ENCODE measurements at regions not wholly inside any gene's neighbourhood (a gene's known extent, or its start where the extent isn't known, plus 50 kb on each side); places are given as distances from the start of the nearest gene placed in this dataset.

GRCh38 chr6:14798594-14798982 lies 447.3 kb upstream of the JARID2 start:
- H3K27me3 Mint-ChIP-seq, result peaks cover 26% of the 10 kb centered on the region
- H3K4me3 Mint-ChIP-seq, result no peak overlapping the region
- CTCF ChIA-PET, result no interaction called here
- no peaks in the 10 kb centered on the region for H3K9me3 Mint-ChIP-seq
- no peak overlapping the region for H3K27ac Mint-ChIP-seq
- peaks cover 6% of the 10 kb centered on the region for H3K4me1 Mint-ChIP-seq
- H3K36me3 Mint-ChIP-seq, result no peaks in the 10 kb centered on the region
- DNase-seq, result no peak

- no peak for DNase-seq
- H3K27ac Mint-ChIP-seq, result no peak overlapping the region
- no peak overlapping the region for H3K4me3 Mint-ChIP-seq
- no peaks in the 10 kb centered on the region for H3K9me3 Mint-ChIP-seq
- H3K36me3 Mint-ChIP-seq, result no peaks in the 10 kb centered on the region
- CTCF ChIA-PET, result no interaction called here
- peaks cover 26% of the 10 kb centered on the region for H3K27me3 Mint-ChIP-seq
- peaks cover 6% of the 10 kb centered on the region for H3K4me1 Mint-ChIP-seq
Observed at GRCh38 chr6:14798996-14799588, 446.8 kb upstream of the JARID2 start.

GRCh38 chr6:14799928-14800327 lies 445.9 kb upstream of the JARID2 start:
- DNase-seq, result peak; percentile 42
- Mint-ChIP-seq H3K4me1 (peaks cover 6% of the 10 kb centered on the region), H3K36me3 (no peaks in the 10 kb centered on the region), H3K27me3 (peaks cover 26% of the 10 kb centered on the region), H3K27ac (no peak overlapping the region), H3K4me3 (no peak overlapping the region), H3K9me3 (no peaks in the 10 kb centered on the region)
- CTCF ChIA-PET, result interaction anchor here (0.5 kb wide), 1 partner anchor 571 kb away, joined by 3 read pairs; no protein-coding TSS in a partner anchor

- H3K4me3 Mint-ChIP-seq, result no peak overlapping the region
- H3K27ac Mint-ChIP-seq, result no peak overlapping the region
- peaks cover 19% of the 10 kb centered on the region for H3K27me3 Mint-ChIP-seq
- no peak for DNase-seq
- H3K9me3 Mint-ChIP-seq, result no peaks in the 10 kb centered on the region
- peaks cover 6% of the 10 kb centered on the region for H3K4me1 Mint-ChIP-seq
- H3K36me3 Mint-ChIP-seq, result no peaks in the 10 kb centered on the region
- CTCF ChIA-PET, result no interaction called here
Observed at GRCh38 chr6:14802514-14803160, 443.2 kb upstream of the JARID2 start.

GRCh38 chr6:14804001-14804784 lies 441.7 kb upstream of the JARID2 start:
- CTCF ChIA-PET, result no interaction called here
- no peak overlapping the region for H3K27ac Mint-ChIP-seq

DNA sequence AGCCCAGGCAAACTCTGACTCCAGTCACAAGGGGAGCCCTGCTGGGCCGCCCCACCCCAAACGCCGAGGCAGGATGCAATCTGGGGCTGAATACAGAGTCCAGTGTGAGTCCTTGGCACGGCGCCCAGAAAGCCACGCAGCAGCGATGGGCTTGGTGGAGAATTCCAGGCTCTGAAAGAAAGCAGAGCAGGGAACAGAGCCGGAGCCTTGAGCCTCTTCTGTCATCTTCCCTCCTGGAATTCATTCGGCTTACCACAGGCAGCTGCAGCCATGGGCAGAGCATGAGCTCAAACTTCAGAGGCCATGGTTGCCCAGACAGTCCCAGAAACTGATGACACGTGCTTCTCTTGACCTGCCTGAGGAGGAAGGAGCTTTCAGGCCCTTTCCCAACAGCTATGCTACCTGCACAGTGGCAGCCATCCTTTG lies 441.1 kb upstream of the JARID2 start:
- CTCF ChIA-PET, result no interaction called here
- peaks cover 3% of the 10 kb centered on the region for H3K27me3 Mint-ChIP-seq
- no peak overlapping the region for H3K4me3 Mint-ChIP-seq
- DNase-seq, result no peak
- H3K4me1 Mint-ChIP-seq, result peaks cover 3% of the 10 kb centered on the region
- H3K27ac Mint-ChIP-seq, result no peak overlapping the region
- no peaks in the 10 kb centered on the region for H3K36me3 Mint-ChIP-seq
- peaks cover 7% of the 10 kb centered on the region for H3K9me3 Mint-ChIP-seq

More at GRCh38 chr6:14804001-14804784, 441.7 kb upstream of the JARID2 start:
- DNase-seq, result no peak
- Mint-ChIP-seq H3K27me3 (peaks cover 5% of the 10 kb centered on the region), H3K4me3 (no peak overlapping the region), H3K36me3 (no peaks in the 10 kb centered on the region), H3K4me1 (peaks cover 4% of the 10 kb centered on the region), H3K9me3 (peaks cover 7% of the 10 kb centered on the region)

GRCh38 chr6:14806101-14806500 lies 439.8 kb upstream of the JARID2 start:
- Mint-ChIP-seq H3K36me3 (no peaks in the 10 kb centered on the region), H3K27ac (no peak overlapping the region), H3K4me3 (no peak overlapping the region), H3K9me3 (peaks cover 7% of the 10 kb centered on the region), H3K27me3 (no peaks in the 10 kb centered on the region), H3K4me1 (no peaks in the 10 kb centered on the region)
- CTCF ChIA-PET, result no interaction called here
- no peak for DNase-seq

DNA sequence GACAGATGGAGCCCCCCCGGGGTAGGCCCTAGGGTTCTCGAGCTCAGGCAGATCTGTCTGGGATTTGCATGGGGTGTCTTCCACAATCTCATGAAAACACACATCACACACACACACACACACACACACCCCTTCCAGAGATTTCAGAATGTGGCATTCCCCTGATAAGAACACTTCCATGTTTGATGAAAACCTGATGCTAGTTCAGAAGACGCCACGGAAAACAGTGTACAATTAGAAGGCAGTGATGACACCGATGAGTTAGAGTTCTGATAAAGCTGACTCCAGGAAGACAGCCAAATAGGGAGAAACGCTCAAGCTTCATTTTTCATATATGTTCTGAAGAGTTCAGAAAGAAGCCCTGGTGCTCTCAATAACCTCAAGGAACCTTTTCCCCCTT lies 438.7 kb upstream of the JARID2 start:
- Mint-ChIP-seq H3K36me3 (no peaks in the 10 kb centered on the region), H3K27ac (no peak overlapping the region), H3K4me1 (no peaks in the 10 kb centered on the region), H3K4me3 (no peak overlapping the region), H3K9me3 (peaks cover 7% of the 10 kb centered on the region), H3K27me3 (no peaks in the 10 kb centered on the region)
- DNase-seq, result no peak
- CTCF ChIA-PET, result no interaction called here

- Mint-ChIP-seq H3K4me1 (no peaks in the 10 kb centered on the region), H3K4me3 (no peak overlapping the region), H3K9me3 (peaks cover 7% of the 10 kb centered on the region), H3K27me3 (no peaks in the 10 kb centered on the region), H3K27ac (no peak overlapping the region), H3K36me3 (no peaks in the 10 kb centered on the region)
- DNase-seq, result no peak
- CTCF ChIA-PET, result no interaction called here
Observed at GRCh38 chr6:14807971-14808370, 437.9 kb upstream of the JARID2 start.

DNA sequence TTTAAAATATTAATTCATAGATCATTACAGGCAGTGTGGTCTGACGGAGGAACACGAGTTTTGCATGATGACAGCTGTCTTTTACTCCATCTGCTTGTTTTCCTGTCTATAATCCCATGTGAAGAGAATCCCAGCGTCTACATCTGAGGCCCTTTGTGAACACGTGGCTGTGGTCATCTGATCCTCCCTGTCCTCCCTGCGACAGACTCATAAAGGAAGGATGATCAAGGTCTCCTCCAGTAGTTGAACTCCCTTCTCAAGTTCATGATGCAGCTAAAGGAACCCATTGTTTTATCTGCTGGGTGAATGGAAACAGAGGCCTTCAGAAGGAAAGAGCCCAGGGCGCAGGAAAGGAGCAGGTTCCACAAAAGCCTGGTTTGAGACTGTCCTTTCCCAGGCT lies 435.8 kb upstream of the JARID2 start:
- CTCF ChIA-PET, result no interaction called here
- Mint-ChIP-seq H3K9me3 (peaks cover 7% of the 10 kb centered on the region), H3K27ac (no peak overlapping the region), H3K27me3 (peaks cover 5% of the 10 kb centered on the region), H3K4me3 (no peak overlapping the region), H3K4me1 (no peaks in the 10 kb centered on the region), H3K36me3 (no peaks in the 10 kb centered on the region)
- no peak for DNase-seq

- Mint-ChIP-seq H3K36me3 (no peaks in the 10 kb centered on the region), H3K4me1 (no peaks in the 10 kb centered on the region), H3K27ac (no peak overlapping the region), H3K4me3 (no peak overlapping the region), H3K9me3 (peaks cover 7% of the 10 kb centered on the region), H3K27me3 (peaks cover 5% of the 10 kb centered on the region)
- DNase-seq, result no peak
- CTCF ChIA-PET, result no interaction called here
Observed at GRCh38 chr6:14811775-14812428, 434.0 kb upstream of the JARID2 start.

GRCh38 chr6:14814016-14814415 lies 431.9 kb upstream of the JARID2 start:
- peaks cover 5% of the 10 kb centered on the region for H3K27me3 Mint-ChIP-seq
- H3K27ac Mint-ChIP-seq, result no peak overlapping the region
- CTCF ChIA-PET, result no interaction called here
- H3K4me3 Mint-ChIP-seq, result no peak overlapping the region
- no peaks in the 10 kb centered on the region for H3K4me1 Mint-ChIP-seq
- H3K36me3 Mint-ChIP-seq, result no peaks in the 10 kb centered on the region
- DNase-seq, result no peak
- no peaks in the 10 kb centered on the region for H3K9me3 Mint-ChIP-seq

DNA sequence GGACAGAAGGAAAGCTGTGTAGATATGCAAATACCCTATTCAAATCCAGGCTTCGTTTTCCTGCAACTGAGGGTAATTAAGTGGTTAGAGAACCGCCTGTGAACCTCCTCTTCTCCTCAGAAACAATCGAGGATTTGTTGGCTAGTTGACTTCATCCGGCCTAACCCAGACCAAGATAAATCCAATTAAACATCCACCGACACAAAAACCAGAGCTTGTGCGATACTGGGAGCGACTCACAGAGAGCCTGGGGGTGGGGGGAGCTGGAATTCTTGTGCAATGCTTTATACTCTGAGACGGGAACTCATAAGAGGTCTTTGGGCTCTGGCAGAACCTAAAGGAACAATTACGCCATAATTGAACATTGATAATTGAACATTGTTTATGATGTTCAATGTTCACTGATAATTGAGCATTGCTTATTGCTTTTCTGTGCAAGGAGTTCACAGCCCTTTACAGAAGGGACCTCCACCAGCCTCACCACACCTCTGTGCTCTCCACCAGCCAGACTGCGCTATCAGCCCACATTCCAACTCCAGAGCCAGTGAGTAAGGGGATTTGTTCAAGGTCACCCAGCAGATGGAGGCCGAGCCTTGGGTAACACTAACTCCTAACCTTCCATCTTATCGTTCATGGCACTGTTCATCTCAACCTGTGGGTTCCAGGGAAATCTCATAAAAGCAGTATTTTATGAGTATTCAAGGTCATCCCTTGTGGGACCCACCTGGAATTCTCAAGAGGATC lies 429.6 kb upstream of the JARID2 start:
- CTCF ChIA-PET, result no interaction called here
- no peak overlapping the region for H3K27ac Mint-ChIP-seq

DNA sequence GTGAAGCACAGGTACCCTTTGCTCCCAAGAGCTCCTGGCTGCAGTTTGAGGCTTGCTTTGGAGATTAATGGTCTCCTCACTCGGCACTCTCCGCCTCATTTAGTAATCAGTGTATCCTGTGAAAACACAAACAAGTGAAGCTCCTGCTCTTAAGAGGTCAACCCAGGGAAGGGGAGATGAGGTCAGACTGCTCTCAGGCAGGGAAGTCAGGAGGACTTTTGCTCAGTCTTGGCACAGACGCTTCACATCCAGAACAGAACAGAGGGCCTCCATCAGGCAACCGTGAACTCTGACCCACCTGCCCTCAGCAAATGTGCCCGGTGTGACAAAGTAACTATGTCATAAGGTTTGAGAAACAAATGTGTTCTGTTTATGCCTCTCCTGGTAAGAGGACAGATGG lies 428.8 kb upstream of the JARID2 start:
- no peaks in the 10 kb centered on the region for H3K36me3 Mint-ChIP-seq
- H3K9me3 Mint-ChIP-seq, result peaks cover 2% of the 10 kb centered on the region
- H3K4me3 Mint-ChIP-seq, result no peak overlapping the region
- no peaks in the 10 kb centered on the region for H3K4me1 Mint-ChIP-seq
- peaks cover 5% of the 10 kb centered on the region for H3K27me3 Mint-ChIP-seq
- CTCF ChIA-PET, result no interaction called here
- no peak overlapping the region for H3K27ac Mint-ChIP-seq
- no peak for DNase-seq

More for the DNA sequence above, 429.6 kb upstream of the JARID2 start:
- no peak overlapping the region for H3K4me3 Mint-ChIP-seq
- no peaks in the 10 kb centered on the region for H3K36me3 Mint-ChIP-seq
- peaks cover 5% of the 10 kb centered on the region for H3K27me3 Mint-ChIP-seq
- peaks cover 2% of the 10 kb centered on the region for H3K9me3 Mint-ChIP-seq
- no peaks in the 10 kb centered on the region for H3K4me1 Mint-ChIP-seq
- no peak for DNase-seq

All from activated naive CD4-positive, alpha-beta T cell treated with anti-CD3 and anti-CD28 coated beads, Interleukin-2, amount 10 ng/mL, durations not matched to agents 7 days and 5 days (primary cell).